Epidermal melanocyte (primary cell): ENCODE measurements at regions not wholly inside any gene's neighbourhood (a gene's known extent, or its start where the extent isn't known, plus 50 kb on each side); places are given as distances from the start of the nearest gene placed in this dataset.

ENCODE experiments used
- DNase-seq: peaks from one replicate; pipeline ENCODE4 v3.0.0; 2011; ENCODE audit warnings: low spot score; ENCODE audit not compliant: insufficient read length

DNA sequence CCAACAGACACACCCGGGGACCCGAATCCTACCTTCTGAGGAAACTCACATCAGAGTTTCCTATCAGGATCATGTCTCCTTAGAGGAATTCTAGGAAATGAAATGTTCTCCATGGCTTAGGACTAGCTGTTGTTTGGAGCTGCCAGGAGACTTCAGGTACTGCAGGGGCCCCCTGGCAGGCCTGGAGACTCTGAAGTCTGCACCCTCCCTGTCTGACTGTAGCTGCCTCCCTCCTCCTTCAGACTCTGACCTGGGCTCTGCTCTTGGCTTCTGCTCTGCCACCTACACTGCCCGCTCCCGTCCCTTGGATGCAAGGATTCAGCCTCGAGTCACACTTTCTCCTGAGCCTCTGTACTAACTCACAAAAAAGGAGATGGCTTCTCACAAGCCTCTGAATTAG is 232.8 kb downstream of the INHBA start:
- no peak for DNase-seq

DNA sequence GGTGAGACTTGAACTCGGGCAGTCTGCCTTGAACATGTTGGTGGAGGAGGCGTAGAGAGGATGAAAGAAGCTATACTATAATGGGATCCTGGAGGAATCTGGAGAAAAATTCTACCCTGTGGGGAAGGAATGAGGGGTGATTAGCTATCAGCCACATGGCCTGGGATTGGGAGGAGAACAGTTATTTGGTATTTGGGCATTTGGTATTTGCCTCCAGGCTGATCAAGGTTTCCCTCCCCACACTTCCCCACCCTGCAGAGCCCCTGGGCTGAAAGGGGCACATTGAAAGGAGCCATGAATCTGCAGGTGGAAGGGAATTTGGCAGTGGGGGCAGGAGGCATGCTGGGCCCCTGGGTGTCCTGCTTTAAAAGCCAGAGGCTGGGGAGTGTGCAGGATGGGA is 235.3 kb downstream of the INHBA start:
- no peak for DNase-seq

DNA sequence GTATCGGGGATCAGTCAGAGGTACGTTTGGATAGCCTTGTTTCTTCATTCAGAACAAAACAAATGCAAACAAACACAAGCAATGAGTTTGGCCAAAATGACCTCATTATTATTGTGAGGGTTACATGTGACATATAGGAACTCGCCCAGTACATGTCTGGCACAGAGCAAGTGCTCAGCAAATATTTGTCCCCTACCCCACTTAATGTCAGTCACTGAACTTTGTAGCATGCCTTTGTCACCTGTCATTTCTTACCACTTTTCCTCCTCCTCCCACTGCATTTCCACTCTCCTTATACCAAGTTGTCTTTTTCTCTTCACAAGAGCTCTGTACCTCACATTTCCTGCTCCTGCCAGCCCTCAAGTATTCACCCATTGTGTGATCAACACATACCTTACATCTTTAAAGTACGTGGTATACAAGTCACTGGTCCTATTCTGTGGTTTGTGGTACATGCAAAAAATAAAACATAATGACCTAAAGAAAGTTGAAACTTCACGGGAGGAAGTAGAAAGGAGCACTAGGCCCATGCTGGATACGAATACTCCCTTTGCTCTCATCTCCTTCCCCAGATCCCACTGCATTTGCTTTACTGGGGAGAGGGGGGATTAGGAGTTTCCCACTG is 236.0 kb downstream of the INHBA start:
- DNase-seq = no peak

DNA sequence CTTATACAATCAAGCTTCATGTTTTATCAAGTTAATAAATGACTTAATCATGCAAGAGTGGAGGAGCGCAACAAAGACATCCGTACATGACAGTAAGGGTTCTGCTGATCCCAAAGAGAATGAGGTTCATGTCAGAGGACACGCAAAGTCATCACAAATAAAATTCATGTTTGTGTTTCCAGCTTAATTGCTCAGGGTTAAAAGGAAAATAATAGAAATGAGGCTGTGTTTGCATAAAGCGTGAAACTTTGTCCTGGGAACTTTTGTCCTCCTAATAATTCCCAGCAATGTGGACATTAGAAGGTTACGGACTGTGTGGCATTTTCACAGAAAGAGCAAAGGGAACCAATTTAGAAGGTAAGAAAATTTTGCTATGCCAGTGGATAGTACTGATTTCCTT is 237.3 kb downstream of the INHBA start:
- no peak for DNase-seq

DNA sequence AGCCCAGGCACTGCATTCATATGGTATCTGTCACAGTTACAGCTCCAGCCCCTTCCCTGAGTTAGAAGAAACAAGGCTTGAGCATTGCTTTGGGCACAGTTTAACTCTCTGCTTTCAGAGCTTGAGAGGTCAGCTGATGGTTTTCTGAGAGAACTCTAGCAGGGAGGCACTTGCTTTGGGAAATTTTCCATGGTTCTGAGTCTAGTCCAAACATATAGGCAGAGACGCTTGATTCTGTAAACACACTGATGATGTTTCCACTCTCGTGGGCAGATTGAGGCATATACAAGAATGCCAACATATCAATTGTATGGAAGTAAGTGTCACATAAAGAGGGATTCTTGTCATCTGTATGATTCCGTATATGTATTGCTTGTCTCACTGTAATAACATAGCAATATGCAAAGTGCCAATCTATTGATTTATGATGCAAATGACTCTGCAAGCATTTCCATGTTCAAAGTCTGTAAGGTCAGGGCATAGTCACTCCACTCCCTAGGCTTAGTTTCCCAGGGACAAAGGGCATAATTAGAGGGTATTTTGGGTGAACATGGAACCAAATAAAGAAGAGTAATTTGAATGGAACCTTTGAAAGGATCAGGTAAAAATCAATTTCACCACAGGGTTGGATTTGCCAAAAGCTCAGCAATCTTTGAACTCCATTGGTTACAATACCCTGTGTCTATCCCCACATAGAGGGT is 239.0 kb downstream of the INHBA start:
- no peak for DNase-seq

DNA sequence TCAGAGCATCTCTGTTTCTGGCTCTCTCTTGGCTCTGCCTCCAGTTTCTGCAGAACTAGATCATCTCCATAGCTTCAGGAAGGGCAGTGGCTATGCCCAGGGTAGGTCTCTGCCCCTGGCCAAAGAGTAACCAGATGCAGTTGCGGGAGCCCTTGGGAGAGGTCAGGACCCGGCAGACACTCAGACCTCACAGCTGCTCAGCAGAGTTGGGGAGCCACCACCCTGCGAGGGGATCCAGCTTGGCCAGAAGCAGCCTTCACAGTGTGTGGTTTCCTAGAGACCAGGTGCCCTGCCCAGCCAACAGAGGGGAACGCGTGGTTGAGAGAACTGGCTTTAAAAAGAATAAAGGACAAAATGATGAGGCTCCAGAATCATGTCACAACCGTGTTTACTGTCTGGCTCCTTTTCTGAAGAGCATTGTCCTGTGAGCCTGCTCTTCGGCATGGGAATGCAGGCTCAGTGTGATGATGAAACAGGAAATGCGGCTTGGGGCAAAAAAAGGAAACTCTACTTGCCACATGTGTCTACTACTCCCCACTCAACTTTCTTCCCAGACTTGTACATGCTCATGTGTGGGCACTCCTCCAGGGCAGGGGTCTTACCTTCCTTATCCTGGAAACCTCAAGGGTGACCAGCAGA is 243.1 kb downstream of the INHBA start:
- DNase-seq = no peak

DNA sequence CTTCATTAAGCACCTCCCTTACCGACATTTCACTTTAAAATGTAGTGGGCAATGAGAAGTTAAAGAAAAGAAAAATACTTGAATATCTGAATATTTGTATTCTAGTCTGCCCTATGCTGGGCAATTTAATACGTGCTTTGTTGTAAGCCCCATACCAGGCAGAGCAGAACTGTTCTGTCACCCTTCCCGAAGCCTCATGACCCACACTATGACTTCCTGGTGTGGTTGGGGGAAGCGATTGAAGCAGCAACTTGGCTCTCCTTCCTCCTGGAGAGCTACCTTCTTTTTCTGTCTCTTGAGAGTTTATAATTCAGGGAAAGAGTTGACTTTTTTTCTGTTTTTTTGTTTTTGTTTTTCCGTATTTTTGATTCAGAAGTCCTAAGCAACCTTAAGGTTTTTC is 243.7 kb downstream of the INHBA start:
- DNase-seq = no peak

DNA sequence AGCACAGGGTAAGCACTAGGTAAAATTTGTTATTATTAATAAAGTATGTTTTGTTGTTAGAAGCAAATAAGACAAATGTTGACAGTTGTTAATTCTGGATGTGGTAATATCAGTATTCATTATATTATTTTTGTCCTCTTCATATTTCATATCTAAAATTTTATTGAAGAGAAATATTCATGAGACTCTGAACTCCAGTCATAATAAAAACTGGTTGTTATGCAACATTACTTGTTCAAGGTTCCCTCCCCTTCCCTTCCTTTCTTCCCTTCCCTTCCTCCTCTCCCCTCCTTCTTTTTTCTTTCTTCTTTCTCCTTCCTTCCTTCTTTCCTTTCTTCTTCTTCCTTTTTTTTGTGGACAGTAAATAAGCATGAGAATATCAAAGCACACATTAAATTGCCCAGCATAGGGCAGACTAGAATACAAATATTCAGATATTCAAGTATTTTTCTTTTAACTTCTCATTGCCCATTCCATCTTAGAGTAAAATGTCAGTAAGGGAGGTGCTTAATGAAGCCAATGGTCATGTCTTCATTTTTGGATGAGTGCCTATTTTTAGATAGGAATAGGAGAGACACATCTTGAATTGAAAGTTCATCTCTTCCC is 245.0 kb downstream of the INHBA start:
- DNase-seq = no peak

DNA sequence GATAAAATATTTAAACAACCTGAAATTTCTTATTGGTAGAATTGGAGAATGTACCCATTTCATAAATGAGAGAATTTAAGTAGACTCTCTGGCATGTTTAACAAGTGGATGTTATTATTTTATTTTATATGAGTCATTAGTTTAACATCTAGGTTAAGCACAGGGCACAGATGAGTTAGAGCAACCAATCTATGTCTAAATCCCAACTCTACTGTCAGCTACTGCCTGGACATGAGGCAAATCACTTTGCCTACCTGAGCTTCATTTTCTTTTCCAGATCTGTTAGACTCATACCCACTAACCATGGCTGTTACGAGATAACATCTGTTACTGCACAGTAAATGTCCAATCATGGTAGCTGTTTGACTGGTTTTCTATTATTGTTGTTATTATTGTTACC is 251.1 kb downstream of the INHBA start:
- no peak for DNase-seq

DNA sequence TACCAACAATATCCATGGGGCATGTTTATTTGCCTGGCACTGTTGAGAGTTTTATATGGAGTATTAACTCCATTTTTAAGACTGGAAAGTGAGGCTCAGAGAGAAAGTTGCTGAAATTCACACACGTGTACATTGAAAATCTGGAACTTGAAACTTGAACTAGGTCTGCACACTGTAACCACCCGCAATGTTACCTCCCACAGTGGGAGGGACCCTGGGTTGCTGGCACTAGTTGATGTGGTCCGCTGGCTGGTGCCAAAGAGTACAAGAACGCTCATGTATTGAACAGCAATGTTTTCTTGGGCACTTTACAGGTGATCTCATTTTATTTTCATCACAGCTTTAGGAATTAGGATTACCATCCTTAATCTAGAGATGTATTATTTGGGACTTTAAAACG is 253.2 kb downstream of the INHBA start:
- no peak for DNase-seq

DNA sequence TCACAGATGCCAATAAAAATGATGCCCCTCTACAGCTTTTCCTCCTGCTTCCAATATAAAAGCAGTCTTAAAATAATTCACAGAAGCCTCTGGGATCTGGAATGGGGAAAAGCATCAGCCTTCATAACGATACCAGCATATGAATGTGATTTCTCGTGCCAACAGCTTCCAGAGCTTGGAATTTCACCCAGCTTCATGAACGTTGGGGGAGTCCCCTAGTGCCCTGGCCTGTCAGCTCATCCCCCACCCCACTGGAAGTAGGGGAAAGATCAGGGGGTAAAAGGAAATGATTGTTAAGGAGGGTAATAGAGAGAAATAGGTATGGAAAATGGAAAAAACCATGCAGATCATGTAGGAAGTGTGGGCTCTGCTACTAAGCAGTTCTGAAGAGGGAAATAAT is 253.6 kb downstream of the INHBA start:
- DNase-seq = no peak

DNA sequence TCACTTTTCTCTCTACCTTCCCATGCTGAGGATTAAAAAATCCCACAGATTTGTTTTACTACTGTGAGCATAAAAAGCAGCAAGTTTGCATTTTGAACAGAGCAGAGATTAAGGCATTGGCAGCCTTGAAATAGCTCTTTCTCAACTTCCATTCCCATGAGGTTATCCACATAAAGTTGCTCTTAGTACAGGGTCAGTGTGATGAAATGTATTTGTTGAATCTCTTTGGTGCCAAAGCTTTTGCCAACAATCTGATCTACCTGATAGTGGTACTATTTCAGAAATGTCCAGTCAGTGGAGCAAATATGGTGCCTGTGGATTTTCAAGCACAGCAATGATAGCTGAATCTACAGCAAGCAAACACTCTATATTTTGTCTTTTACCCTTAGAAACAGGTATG is 254.8 kb downstream of the INHBA start:
- DNase-seq = no peak

DNA sequence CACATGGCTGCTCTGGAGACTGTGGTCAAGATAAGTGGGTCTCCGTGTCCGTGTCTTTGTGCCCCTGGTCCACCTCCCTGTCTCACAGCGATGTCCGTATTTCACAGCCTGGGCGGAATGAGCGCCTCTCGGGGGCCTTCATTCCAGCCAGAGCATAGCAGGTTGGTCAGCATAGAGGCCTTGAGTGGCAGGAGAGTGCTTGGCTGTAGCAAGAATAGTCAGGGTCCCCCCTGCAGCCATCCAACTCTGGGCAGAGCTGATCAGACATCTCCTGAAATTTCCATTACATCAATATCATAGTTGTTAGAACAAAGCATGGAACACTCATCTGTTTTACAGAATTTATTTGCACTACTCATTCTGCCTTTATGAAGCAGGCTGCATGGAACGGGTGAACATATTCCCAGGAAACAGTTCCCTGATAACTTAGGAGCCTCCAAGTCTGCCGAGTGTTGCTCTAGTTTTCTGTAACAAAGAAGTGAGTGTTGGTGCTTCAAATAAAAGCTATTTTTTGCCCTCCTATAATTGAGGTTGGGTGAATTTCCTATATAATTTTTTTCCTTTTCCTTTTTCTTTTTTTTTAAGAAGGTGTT is 255.3 kb downstream of the INHBA start:
- no peak for DNase-seq

DNA sequence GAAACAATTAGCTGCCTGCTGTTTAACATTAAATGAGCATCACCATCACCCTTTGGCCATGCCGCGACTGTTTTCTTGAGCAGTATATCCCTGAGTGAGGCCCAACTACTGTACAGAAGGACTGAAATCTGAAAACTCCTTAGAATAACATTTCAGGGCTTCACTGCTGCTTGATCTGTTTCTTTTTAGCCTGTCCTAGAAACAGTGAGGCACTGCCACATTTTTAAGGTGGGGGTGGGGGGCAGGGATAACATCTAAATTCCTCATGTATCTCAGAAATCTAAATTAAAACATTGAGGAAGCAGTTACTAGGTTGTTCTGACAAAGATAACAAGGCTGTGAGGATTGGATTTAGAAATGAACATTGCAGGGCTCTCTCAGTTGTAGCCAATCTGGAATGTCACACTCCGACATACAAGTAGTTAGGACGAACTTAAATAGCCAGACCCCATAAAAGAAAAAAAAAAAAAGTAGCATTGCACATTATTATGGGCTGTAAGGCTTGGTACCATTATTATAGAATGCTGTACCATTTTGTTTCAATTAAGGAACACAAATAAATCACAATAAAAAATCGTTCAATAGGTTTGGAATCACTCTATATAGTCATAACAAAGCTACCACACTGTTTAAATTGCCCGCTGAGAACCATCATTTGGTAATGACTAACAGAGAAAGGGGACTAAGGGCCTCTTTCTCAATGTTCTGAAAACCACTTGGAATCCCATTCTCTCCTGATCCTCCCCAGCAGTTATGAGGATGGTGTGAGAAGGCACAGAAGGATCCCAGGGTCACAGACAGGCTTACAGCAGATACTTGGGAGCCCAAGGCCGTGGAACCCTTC is 256.1 kb downstream of the INHBA start:
- no peak for DNase-seq

DNA sequence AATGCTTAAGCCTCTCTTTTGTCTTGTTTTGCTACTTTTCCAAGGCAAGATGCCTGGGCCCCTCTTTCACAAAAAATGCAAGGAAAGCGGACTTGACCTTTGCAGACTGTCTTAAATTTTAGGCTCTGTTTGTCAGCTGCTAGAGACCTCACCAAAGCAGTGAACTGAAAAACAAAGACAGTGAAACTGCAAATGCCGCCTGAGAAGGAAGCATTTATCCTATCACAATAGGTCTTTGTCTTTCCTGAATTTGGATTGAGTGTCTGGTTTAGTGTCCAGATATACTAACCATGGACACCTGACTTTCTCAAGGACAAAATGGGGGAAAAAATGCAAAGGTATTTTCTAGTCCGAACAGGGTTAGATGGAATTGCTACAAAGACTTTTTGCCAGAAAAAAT is 256.9 kb downstream of the INHBA start:
- no peak for DNase-seq

DNA sequence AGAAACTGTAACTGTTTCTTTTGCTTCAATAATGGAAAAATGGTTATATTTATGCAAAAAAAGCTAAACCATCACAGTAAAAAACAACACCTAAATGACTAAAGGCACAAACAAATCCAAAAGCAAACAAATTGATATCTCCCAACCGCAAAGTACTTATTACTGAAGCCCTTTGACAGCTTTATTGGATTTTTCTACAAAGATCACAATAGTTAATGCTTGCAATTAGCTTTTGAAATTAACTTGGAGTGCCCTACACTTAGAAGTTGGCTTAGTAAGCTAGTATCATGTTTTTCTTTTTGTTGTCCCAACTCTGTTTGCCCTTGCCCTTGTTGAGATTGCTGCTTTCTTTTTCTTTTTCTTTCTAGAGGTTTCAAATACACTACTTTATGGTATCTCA is 257.5 kb downstream of the INHBA start:
- DNase-seq = no peak

DNA sequence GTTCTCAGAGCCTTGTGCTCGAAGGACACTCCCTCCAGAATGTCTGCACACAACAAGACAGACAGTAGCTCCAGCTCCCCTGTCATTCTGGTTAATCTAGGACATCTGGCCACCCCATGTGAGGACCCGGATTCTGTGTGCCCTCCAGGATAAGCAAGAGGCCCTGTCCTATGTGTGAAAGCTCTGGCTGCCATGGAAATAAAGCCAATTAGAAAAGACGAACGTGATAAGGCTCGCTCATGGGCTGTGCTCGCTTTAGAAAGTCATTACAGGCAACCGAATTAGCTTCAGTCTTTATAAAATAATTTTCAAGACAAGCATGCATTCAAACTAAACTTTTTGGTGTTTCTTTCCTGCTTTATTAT is 263.4 kb downstream of the INHBA start:
- DNase-seq = no peak

DNA sequence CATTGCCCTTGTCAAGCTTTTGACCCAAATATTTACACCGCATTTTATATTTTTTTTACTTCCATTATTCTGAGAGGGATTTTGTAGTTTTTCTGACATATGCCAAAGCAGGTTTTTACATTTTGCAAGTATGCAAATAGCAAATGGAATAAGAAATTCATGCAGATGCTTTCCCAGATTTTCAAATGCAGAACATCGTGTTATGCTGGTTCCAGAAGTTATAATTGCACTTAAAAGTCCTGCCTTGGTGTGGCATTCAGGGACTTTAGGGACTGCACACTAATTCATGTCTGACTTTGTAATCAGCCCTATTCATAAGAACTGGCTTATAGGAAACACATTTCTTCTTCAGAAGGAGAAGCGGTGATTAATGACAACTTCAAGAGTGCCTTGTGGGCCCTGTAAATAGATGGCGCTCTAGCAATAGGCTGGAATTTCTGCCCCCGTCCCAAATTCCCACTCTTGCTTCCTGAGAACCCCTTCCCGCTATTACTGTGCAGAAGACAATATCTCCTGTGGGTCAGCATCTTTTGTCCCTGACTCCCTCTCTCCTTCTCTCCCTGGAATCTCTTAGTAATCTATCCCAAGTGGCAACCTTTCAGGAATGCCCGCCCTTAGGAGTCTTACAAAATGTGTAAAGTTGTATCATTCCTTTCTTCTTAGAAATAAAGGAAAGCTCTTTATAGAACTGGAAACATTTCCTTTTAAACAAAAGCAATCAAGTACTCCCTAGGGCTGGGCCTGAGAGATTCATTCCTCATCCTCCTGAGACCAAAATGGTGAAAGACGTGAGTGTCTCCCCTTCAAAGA is 264.0 kb downstream of the INHBA start:
- DNase-seq = no peak

DNA sequence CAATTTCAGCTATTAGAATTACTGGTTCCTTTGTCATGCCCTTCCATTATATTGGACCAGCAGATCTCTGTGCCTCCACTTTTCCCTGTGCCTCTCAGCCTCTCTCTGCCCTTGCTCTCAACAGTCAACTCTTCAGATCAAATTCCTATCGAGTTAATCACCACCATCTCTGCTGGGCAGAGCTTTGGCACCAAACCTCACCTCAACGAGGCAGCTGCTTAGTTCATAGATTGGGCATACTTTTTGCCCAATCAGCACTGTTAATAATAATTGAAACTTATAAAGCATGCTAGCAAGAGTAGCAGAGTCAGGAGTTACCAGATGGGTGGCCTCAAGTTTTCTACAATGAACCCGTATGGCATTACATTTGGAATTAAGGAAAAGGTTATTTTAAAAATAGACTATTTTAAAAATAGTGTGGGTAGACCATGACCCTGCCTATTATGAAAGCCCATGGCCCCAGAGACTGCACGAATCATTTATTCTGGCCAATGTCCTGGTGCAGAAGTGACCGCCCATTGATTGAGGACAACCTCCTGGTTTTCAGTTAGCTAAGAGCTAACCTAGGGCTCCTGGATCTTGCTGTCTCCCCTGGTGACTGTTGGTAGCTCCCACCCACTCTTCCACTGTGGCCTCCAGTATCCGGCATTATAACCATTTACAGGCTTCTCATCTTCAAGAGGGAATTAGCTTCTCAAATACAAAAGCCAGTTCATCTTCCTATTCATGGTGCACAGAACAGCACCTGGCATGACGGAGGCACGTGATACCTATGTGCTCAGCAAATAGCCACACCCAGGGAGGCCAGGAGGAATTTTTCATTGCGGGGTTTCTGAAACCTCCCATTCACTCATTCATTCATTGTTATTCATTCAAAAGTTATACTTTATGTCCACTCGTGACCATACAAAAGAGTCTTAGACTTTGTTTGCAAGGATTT is 265.4 kb downstream of the INHBA start:
- no peak for DNase-seq
